NCI-H2227 (cell line): ENCODE measurements at regions not wholly inside any gene's neighbourhood (a gene's known extent, or its start where the extent isn't known, plus 50 kb on each side); places are given as distances from the start of the nearest gene placed in this dataset.
"Not testable (repeated sequence)": the region's sequence is repeated elsewhere in the genome, so short reads cannot be mapped to it uniquely, and the experiment has no call there.

Source experiments
- DNase-seq: peaks from one replicate; lab custom pipeline; 2025; ENCODE audit not compliant: unreplicated experiment; lab: John Stamatoyannopoulos, UW

- DNase-seq = no peak
These were observed 380.9 kb upstream of the TMTC1 start for GRCh38 chr12:30164382-30165318.

- not testable (repeated sequence) for DNase-seq
These were observed 373.1 kb upstream of the TMTC1 start for GRCh38 chr12:30156833-30157232.

GRCh38 chr12:30155001-30155730 lies 371.4 kb upstream of the TMTC1 start:
- no peak for DNase-seq

GRCh38 chr12:30153981-30154380 lies 370.2 kb upstream of the TMTC1 start:
- DNase-seq = no peak

DNA sequence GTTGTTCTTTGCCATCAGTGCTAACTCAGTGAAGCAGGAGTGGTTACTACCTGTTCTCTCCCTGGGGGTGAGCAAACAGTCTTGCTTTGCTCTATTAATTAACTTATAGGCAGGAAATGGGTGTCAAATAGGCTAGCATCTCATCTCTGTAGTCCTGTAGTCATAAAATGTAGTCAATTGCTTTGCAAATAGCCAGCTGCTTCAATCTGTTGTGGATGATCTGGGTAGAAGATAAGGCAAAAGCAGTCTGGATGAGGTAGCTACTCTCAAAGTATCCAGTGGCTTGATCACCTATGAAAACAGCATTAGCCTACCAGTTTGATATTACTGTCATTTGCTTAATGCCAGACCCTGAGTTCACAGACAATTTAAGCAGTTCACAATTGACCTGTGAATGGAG lies 369.0 kb upstream of the TMTC1 start:
- DNase-seq = no peak

DNA sequence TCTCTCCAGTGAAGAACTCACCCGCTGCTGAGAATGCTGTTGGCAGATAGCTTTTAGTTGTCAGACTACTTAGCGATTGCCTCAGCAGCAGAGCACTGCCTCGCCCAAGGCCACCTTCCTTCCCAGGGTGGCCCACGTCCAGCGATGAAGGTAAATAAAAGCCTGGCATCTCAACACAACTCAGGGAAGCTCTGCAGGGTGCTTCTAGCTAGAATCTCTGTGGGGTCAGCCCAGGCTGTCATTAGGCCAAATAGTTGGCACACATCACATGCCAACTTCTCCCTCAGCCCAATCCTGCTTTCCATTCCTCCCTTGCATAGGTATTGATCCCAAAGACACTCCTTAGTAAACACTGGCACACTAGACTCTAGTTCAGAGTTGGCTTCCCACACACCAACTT lies 368.1 kb upstream of the TMTC1 start:
- no peak for DNase-seq

- no peak for DNase-seq
These were observed 362.8 kb upstream of the TMTC1 start for GRCh38 chr12:30146561-30146960.

DNA sequence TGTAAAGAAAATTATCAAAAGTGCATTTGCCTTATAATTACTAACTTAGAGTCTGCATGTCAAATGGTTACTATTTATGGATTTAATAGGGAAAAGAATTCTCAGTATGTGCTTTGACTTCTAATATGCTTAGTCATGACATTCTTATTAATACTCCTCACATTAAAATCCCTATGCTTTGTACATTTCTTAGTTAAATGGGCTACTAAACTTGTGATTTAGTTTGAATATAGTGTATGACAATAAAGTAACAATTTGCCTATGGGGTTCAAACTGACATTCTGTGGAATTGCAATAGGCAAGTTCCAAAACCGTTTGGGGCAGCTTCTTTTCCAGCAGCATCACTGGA lies 361.9 kb upstream of the TMTC1 start:
- no peak for DNase-seq

DNA sequence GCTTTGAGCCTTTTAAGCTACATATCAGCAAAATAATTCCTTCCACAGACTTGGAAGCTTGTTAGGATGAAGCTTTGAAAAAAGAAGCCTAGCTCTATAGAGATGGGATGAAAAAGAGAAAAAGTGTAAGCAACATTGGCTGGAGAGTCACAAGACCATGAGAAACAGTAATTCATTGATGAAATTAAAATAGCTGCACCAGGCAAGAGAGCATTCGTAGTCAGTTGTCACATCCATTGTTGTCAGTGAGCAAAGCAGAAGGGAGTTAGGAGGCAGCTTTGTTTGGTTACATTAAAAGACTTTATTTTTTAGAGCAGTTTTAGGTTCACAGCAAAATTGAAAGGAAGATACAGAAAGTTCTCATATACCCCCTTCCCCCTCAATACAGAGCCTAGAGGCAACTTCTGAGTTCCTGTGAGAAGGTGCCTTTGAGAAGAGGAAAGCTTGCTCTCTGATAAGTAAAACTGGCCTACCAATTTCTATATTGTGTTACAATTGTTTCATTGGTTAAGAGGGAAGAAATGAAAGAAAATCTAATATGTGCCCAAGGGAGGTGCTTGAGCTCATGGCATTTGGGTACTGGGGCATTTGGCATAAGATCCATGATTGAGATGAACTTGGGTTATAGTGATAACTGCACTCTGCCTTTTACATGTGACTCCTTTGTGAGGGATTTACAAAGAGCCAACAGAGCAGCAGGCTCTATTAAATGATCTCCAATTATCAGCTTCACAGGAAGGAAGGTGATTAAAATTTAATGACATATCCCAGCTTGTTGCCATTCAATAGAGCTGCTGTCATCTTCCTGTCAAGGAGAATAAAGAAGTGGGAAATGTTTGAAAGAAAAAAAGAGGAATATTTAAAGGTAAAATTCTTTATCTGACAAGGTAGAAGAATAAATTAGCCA lies 361.3 kb upstream of the TMTC1 start:
- no peak for DNase-seq

GRCh38 chr12:30142301-30142700 lies 358.6 kb upstream of the TMTC1 start:
- DNase-seq = no peak

- no peak for DNase-seq
These were observed 354.7 kb upstream of the TMTC1 start for GRCh38 chr12:30138483-30138882.

DNA sequence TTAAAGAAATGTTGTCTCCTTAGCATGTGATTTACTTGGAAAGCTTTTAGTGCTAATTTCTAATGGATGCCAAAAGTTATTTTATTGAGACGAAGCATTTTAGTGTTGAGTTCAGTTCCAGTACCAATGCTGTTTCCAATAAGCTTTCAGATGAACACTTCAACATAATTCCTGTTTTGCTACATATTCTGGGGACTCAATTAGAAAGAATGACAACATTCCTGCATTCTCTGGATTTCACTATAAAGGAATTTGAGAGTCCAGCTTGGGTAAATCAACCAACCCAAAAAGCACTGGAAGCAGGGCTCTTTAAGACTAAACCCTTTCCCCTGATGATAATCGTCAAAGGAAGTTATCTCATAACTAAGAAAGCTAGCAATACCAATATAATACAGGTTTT lies 353.0 kb upstream of the TMTC1 start:
- DNase-seq = no peak

- no peak for DNase-seq
These were observed 352.0 kb upstream of the TMTC1 start for GRCh38 chr12:30135776-30136175.

DNA sequence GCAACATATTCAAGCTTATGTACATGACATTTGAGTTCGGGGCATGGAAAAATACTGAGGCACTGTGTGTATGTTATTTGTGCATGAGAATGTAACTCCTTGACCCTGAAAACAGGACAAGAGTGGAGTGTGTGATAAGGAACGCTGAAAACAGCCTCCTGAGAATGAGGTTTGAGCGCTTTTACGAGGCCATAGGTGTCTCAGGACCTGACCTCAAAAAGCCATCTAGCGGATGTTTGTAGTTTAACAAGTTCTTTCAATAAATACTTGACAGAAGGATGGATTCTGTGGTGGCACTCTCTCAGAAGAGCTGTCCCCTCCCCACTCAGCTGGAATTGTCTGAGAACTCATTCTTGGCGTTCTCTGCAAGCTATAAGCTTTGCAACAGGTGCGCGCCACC lies 350.5 kb upstream of the TMTC1 start:
- DNase-seq = no peak

DNA sequence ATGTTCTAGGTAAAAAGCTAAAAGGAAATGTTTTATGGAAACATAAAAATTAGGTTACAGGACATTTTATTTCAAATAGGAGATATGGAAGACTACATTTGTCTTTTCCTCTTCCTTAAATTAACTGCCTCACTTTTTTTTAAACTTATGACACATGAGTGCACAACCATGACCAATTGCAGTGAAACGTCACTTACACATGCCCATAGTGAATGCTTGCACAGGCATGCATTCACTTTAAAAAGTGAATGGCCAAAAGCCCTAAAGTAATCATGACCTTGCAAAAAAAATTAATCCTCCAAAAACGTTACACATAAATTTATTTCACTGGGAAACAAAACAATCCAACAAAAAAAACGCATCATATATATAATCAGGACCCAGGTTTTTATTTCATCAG lies 343.2 kb upstream of the TMTC1 start:
- no peak for DNase-seq

DNA sequence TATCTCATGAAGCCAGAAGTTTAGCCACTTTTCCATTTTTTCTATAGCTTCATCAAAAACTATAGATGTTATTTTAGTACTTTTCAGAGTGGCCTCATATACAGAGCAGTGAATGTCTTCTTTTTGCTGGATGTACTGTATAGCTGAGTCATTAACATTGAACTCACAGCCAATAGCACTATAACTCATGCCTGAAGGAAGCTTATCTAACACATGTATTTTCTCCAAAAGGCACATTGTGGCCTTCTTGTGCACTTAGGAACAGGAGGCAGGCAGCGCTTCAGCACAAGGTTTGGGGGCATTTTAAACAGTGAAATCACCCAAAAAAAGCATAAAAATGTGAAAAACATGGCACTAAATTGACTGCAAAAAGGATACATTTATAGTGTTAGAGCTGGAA lies 336.8 kb upstream of the TMTC1 start:
- no peak for DNase-seq

- DNase-seq = no peak
These were observed 333.7 kb upstream of the TMTC1 start for GRCh38 chr12:30117483-30117882.

- no peak for DNase-seq
These were observed 328.0 kb upstream of the TMTC1 start for GRCh38 chr12:30111719-30112118.

GRCh38 chr12:30110958-30111586 lies 327.3 kb upstream of the TMTC1 start:
- DNase-seq = no peak

- DNase-seq = no peak
These were observed 326.8 kb upstream of the TMTC1 start for GRCh38 chr12:30110498-30110897.

DNA sequence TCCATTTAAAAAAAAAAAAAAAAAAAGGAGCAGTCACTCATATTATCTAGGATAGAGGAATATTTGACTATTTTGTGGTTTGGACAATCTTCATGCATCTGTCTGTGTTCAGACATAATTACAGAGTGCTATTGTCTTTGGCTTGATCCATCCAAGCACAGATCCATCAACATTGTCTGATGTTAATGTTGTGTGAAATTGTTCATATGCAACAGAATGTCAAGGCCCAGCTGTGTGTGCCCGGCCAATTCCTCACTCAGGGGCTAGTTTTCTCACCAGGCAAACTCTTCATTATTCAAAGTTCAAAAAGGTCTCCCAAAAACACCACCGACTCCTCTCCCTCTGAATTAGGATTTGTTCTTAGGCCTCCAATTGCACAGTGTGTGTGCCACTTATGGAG lies 324.9 kb upstream of the TMTC1 start:
- no peak for DNase-seq
